ENCODE measurements at regions not wholly inside any gene's neighbourhood (a gene's known extent, or its start where the extent isn't known, plus 50 kb on each side); places are given as distances from the start of the nearest gene placed in this dataset.
"Not testable (repeated sequence)": the region's sequence is repeated elsewhere in the genome, so short reads cannot be mapped to it uniquely, and the experiment has no call there.

DNA sequence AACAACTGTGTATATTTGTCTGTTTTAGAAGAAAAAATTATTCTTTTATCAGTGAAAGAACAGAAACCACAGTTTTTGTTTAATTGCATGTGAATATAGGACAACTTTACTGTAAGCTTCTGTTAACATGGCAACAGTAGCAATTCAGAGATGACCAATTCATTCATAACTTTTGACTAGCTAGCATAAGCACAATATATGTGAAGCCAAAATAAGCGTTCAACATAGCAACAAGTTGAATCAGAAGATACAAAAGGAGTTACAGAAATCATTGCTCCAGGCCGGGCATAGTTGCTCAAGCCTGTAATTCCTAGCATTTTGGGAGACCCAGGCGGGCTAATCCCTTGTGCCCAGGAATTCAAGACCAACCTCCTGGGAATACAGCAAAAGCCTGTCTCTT lies 197.1 kb upstream of the GPC6 start:
- H3K27me3 ChIP-seq (ENCODE audit: low read depth), result no peaks in the 10 kb centered on the region
- TF ChIP-seq, protein P1, sequence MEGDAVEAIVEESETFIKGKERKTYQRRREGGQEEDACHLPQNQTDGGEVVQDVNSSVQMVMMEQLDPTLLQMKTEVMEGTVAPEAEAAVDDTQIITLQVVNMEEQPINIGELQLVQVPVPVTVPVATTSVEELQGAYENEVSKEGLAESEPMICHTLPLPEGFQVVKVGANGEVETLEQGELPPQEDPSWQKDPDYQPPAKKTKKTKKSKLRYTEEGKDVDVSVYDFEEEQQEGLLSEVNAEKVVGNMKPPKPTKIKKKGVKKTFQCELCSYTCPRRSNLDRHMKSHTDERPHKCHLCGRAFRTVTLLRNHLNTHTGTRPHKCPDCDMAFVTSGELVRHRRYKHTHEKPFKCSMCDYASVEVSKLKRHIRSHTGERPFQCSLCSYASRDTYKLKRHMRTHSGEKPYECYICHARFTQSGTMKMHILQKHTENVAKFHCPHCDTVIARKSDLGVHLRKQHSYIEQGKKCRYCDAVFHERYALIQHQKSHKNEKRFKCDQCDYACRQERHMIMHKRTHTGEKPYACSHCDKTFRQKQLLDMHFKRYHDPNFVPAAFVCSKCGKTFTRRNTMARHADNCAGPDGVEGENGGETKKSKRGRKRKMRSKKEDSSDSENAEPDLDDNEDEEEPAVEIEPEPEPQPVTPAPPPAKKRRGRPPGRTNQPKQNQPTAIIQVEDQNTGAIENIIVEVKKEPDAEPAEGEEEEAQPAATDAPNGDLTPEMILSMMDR (IDR thresholded peaks at IDR 0.05; ENCODE audit: borderline replicate concordance), result no peak
- no peaks in the 10 kb centered on the region for H3K9me3 ChIP-seq (replicated peaks)
- DNase-seq, result no peak
- no peak overlapping the region for H3K27ac ChIP-seq (replicated peaks)
- H3K4me1 ChIP-seq, result no peaks in the 10 kb centered on the region
- no peaks in the 10 kb centered on the region for H3K36me3 ChIP-seq
- H3K4me3 ChIP-seq, result no peak overlapping the region
- intact Hi-C loops (cut with micrococcal nuclease), result no loop called here

- Histone ChIP-seq H3K9me3 (replicated peaks) (peaks cover 5% of the 10 kb centered on the region), H3K36me3 (no peaks in the 10 kb centered on the region), H3K4me1 (no peaks in the 10 kb centered on the region), H3K27me3 (ENCODE audit: low read depth) (no peaks in the 10 kb centered on the region), H3K4me3 (no peak overlapping the region), H3K27ac (replicated peaks) (no peak overlapping the region)
- no peak for DNase-seq
- TF ChIP-seq, protein P1 (IDR thresholded peaks at IDR 0.05; ENCODE audit: borderline replicate concordance), result no peak
- intact Hi-C loops (cut with micrococcal nuclease), result no loop called here
Observed at GRCh38 chr13:93036380-93036779, 190.2 kb upstream of the GPC6 start.

DNA sequence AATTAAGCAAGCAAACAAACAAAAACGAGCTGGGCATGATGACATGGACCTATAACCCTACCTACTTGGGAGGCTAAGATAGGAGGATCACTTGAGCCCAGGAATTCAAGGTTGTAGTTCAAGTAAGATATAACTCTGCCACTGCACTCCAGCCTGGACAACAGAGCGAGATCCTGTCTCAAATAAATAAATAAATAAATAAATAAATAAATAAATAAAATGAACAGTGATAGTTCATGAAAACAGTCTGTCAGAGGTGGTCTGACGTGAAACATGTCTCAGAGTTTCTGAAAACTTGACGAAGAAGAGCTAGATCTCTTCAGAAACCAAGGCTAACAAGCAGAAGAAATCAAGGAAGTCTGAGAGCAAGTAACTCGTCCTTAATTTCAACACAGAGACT lies 188.8 kb upstream of the GPC6 start:
- intact Hi-C loops (cut with micrococcal nuclease), result no loop called here
- TF ChIP-seq, protein P1 (IDR thresholded peaks at IDR 0.05; ENCODE audit: borderline replicate concordance), result no peak
- no peak for DNase-seq
- Histone ChIP-seq H3K4me1 (no peaks in the 10 kb centered on the region), H3K27ac (replicated peaks) (no peak overlapping the region), H3K4me3 (no peak overlapping the region), H3K9me3 (replicated peaks) (peaks cover 5% of the 10 kb centered on the region), H3K36me3 (no peaks in the 10 kb centered on the region), H3K27me3 (ENCODE audit: low read depth) (no peaks in the 10 kb centered on the region)

DNA sequence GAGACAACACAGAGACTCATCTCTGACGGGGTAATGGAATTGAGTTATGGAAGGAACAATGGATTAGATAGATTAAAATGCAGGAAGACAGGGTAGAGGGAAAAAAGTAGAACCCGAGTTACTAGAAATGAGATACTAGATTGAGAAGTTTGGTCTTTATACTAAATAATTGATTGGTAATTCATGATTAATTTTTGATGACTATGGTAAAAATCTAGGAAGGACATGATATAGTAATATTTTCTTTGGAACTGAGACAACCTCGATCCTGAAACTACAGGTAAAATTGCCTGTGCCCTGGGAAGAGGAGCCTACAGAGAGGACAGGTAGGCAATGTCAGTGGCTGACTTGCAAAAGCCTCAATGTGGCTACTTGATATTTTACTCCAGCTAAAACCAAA lies 188.4 kb upstream of the GPC6 start:
- intact Hi-C loops (cut with micrococcal nuclease), result no loop called here
- Histone ChIP-seq H3K4me3 (no peak overlapping the region), H3K4me1 (no peaks in the 10 kb centered on the region), H3K27me3 (ENCODE audit: low read depth) (no peaks in the 10 kb centered on the region), H3K9me3 (replicated peaks) (peaks cover 5% of the 10 kb centered on the region), H3K36me3 (no peaks in the 10 kb centered on the region), H3K27ac (replicated peaks) (no peak overlapping the region)
- DNase-seq, result no peak
- TF ChIP-seq, protein P1 (IDR thresholded peaks at IDR 0.05; ENCODE audit: borderline replicate concordance), result no peak

GRCh38 chr13:93039131-93039530 lies 187.5 kb upstream of the GPC6 start:
- intact Hi-C loops (cut with micrococcal nuclease), result no loop called here
- TF ChIP-seq, protein P1 (IDR thresholded peaks at IDR 0.05; ENCODE audit: borderline replicate concordance), result no peak

DNA sequence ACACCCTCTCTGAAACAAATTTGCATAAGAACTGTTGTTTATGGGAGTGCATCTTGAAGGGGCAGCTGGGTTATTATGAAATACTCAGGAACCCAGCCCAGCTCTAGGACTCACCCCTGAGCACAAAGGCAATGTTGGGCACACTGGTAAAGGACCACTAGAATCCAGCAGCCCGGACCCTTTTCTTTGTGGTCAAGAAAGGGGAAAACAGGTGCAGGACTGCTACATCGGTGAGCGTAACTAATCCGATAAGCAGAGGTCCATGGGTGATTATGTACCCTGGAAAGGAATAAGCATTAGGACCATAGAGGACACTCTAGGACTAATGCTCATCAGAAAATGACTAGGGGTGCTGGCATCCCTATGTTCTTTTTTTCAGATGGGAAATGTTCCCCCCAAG lies 185.0 kb upstream of the GPC6 start:
- H3K4me1 ChIP-seq; H3K9me3 ChIP-seq (replicated peaks); H3K27ac ChIP-seq (replicated peaks); intact Hi-C loops (cut with micrococcal nuclease); H3K4me3 ChIP-seq; H3K27me3 ChIP-seq (ENCODE audit: low read depth); DNase-seq; H3K36me3 ChIP-seq: not testable (repeated sequence)

More at GRCh38 chr13:93039131-93039530, 187.5 kb upstream of the GPC6 start:
- H3K27me3 ChIP-seq (ENCODE audit: low read depth), result no peaks in the 10 kb centered on the region
- no peaks in the 10 kb centered on the region for H3K36me3 ChIP-seq
- H3K27ac ChIP-seq (replicated peaks), result no peak overlapping the region
- DNase-seq, result no peak
- no peaks in the 10 kb centered on the region for H3K4me1 ChIP-seq
- H3K4me3 ChIP-seq, result no peak overlapping the region
- peaks cover 5% of the 10 kb centered on the region for H3K9me3 ChIP-seq (replicated peaks)
